Caco-2 (cell line): ENCODE measurements at regions not wholly inside any gene's neighbourhood (a gene's known extent, or its start where the extent isn't known, plus 50 kb on each side); places are given as distances from the start of the nearest gene placed in this dataset.

Source experiments
- BruUV-seq: library from RNA; stranded (reverse); fragments of 400-500 nt; replicated peaks from 2 replicates; lab custom pipeline; 2021; lab: Mats Ljungman, UMichigan
- CTCF ChIA-PET: fragments of 300-600 bp; sonication (Branson Sonifier 250); formaldehyde crosslinking; loops from one replicate; lab custom pipeline; 2022; ENCODE audit warnings: antibody characterized with exemption; lab: Charles Lee
- POLR2A ChIA-PET: fragments of 300-600 bp; sonication (Branson Sonifier 250); formaldehyde crosslinking; loops from one replicate; lab custom pipeline; 2022; ENCODE audit warnings: antibody characterized with exemption; lab: Charles Lee
- DNase-seq, 2 experiments: peaks; one replicate each; pipeline versions ENCODE4 v3.0.0 to v3.0.0-alpha.2; 2020 to 2022
- H3K27me3 ChIP-seq: replicated peaks from 2 replicates; pipeline ENCODE4 v1.6.0; 2011; ENCODE audit warnings: low read length; ENCODE audit not compliant: control insufficient read depth, insufficient read depth
- H3K36me3 ChIP-seq: 2 replicates; pipeline ENCODE4 v1.5.1; 2011; ENCODE audit warnings: low read length; ENCODE audit not compliant: control insufficient read depth, insufficient read depth
- H3K4me1 ChIP-seq: fragments of 250-450 bp; sonication (Bioruptor Pico); 2 replicates; pipeline ENCODE4 v1.5.1; 2020; ENCODE audit warnings: mild to moderate bottlenecking
- H3K4me3 ChIP-seq: 2 replicates; pipeline ENCODE4 v1.5.1; 2011; ENCODE audit warnings: low read depth, mild to moderate bottlenecking, control low read depth, low read length
- H3K9me3 ChIP-seq: fragments of 250-450 bp; sonication (Bioruptor Pico); 2 replicates; pipeline ENCODE4 v1.5.1; 2020; ENCODE audit warnings: mild to moderate bottlenecking, moderate library complexity
- H3K27ac Mint-ChIP-seq: one replicate; pipeline ENCODE4 v1.8.0; 2022; ENCODE audit warnings: mixed read lengths; ENCODE audit not compliant: unreplicated experiment
- H3K27me3 Mint-ChIP-seq: one replicate; pipeline ENCODE4 v1.8.0; 2022; ENCODE audit warnings: mixed read lengths; ENCODE audit not compliant: insufficient read depth, unreplicated experiment
- H3K36me3 Mint-ChIP-seq: one replicate; pipeline ENCODE4 v1.8.0; 2022; ENCODE audit warnings: mild to moderate bottlenecking, mixed read lengths; ENCODE audit not compliant: insufficient read depth, unreplicated experiment
- H3K4me1 Mint-ChIP-seq: one replicate; pipeline ENCODE4 v1.8.0; 2022; ENCODE audit warnings: low read depth, mixed read lengths; ENCODE audit not compliant: unreplicated experiment
- H3K4me3 Mint-ChIP-seq: one replicate; pipeline ENCODE4 v1.8.0; 2022; ENCODE audit warnings: mild to moderate bottlenecking, moderate library complexity, mixed read lengths; ENCODE audit not compliant: unreplicated experiment
- H3K9me3 Mint-ChIP-seq: one replicate; pipeline ENCODE4 v1.8.0; 2022; ENCODE audit warnings: mixed read lengths; ENCODE audit not compliant: unreplicated experiment
- CTCF ChIP-seq, 2 experiments: fragments of 200-600 bp in 1 of 2; IDR thresholded peaks; 1 replicate in 1 of 2; 2 replicates in 1 of 2; pipeline versions ENCODE4 v1.5.1 to v1.8.0; 2011 to 2022; ENCODE audit warnings: antibody characterized with exemption in 1 of 2, control low read depth in 1 of 2, inconsistent platforms in 1 of 2, low read depth in 1 of 2, low read length in 1 of 2, mild to moderate bottlenecking in 1 of 2, moderate library complexity in 1 of 2; ENCODE audit not compliant: insufficient read depth in 1 of 2, severe bottlenecking in 1 of 2, unreplicated experiment in 1 of 2
- intact Hi-C: fragments of 100-400 bp; cut with micrococcal nuclease; formaldehyde crosslinking; loops from one replicate; pipeline ENCODE4 v1.10.0; 2022; ENCODE audit not compliant: unreplicated experiment

GRCh38 chr5:67434466-67434865, 237.9 kb upstream of the CD180 start:
- peaks cover 10% of the 10 kb centered on the region for H3K9me3 Mint-ChIP-seq
- CTCF ChIA-PET = no interaction called here
- peaks cover 4% of the 10 kb centered on the region; the same call in 1 of the 2 replicates for H3K9me3 ChIP-seq

DNA sequence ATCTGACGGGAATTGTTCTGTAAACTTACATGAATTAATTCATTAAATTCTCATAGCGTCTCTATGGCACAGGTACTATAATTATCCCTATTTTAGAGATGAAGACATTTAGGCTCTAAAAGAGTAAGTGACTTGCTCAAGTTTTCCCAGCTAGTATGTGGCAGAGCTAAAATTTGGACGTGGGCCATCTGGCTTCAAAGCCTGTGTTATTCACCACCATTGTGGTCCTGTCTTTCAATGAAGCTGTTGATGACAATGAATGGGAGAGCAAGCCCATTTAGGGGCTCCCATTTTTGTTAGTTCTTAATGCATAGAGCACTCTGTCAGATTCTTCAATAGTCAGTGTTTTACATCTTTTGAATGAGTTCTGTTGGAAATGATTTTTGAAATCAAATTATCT, 236.0 kb upstream of the CD180 start:
- intact Hi-C loops = no loop called here
- peaks cover 4% of the 10 kb centered on the region; the same call in 1 of the 2 replicates for H3K9me3 ChIP-seq
- CTCF ChIA-PET = no interaction called here
- no TSS peak for BruUV-seq
- no peaks in the 10 kb centered on the region for H3K27me3 ChIP-seq
- POLR2A ChIA-PET = no interaction called here
- H3K27ac Mint-ChIP-seq = no peak overlapping the region
- no peak for TF ChIP-seq CTCF (IDR thresholded peaks at IDR 0.05; ENCODE audit: insufficient read depth in 1 of 2, low read depth in 1 of 2, low read length in 1 of 2, severe bottlenecking in 1 of 2, unreplicated experiment in 1 of 2)
- H3K4me1 Mint-ChIP-seq = peaks cover 5% of the 10 kb centered on the region
- H3K27me3 Mint-ChIP-seq = no peaks in the 10 kb centered on the region
- no peak overlapping the region for H3K4me3 Mint-ChIP-seq
- no peaks in the 10 kb centered on the region for H3K36me3 ChIP-seq
- DNase-seq = no peak
- no peaks in the 10 kb centered on the region for H3K4me1 ChIP-seq
- H3K9me3 Mint-ChIP-seq = peaks cover 10% of the 10 kb centered on the region
- no peak overlapping the region for H3K4me3 ChIP-seq
- H3K36me3 Mint-ChIP-seq = no peaks in the 10 kb centered on the region

More at GRCh38 chr5:67434466-67434865, 237.9 kb upstream of the CD180 start:
- Histone ChIP-seq H3K36me3 (no peaks in the 10 kb centered on the region), H3K27me3 (no peaks in the 10 kb centered on the region), H3K4me1 (no peaks in the 10 kb centered on the region), H3K4me3 (no peak overlapping the region)
- intact Hi-C loops = no loop called here
- DNase-seq = no peak
- H3K4me3 Mint-ChIP-seq = no peak overlapping the region
- peaks cover 6% of the 10 kb centered on the region for H3K4me1 Mint-ChIP-seq
- TF ChIP-seq CTCF (IDR thresholded peaks at IDR 0.05; ENCODE audit: insufficient read depth in 1 of 2, low read depth in 1 of 2, low read length in 1 of 2, severe bottlenecking in 1 of 2, unreplicated experiment in 1 of 2) = no peak
- H3K27ac Mint-ChIP-seq = no peak overlapping the region
- H3K36me3 Mint-ChIP-seq = no peaks in the 10 kb centered on the region
- H3K27me3 Mint-ChIP-seq = no peaks in the 10 kb centered on the region
- no TSS peak for BruUV-seq
- POLR2A ChIA-PET = no interaction called here

- no TSS peak for BruUV-seq
- H3K9me3 ChIP-seq = peaks cover 4% of the 10 kb centered on the region; the same call in 1 of the 2 replicates
- CTCF ChIA-PET = no interaction called here
- H3K27me3 ChIP-seq = no peaks in the 10 kb centered on the region
- POLR2A ChIA-PET = no interaction called here
- no peak for TF ChIP-seq CTCF (IDR thresholded peaks at IDR 0.05; ENCODE audit: insufficient read depth in 1 of 2, low read depth in 1 of 2, low read length in 1 of 2, severe bottlenecking in 1 of 2, unreplicated experiment in 1 of 2)
- Mint-ChIP-seq H3K4me3 (no peak overlapping the region), H3K4me1 (no peaks in the 10 kb centered on the region), H3K9me3 (peaks cover 10% of the 10 kb centered on the region), H3K36me3 (no peaks in the 10 kb centered on the region), H3K27me3 (no peaks in the 10 kb centered on the region), H3K27ac (no peak overlapping the region)
- H3K4me1 ChIP-seq = no peaks in the 10 kb centered on the region
- no peak for DNase-seq
- no peak overlapping the region for H3K4me3 ChIP-seq
- intact Hi-C loops = no loop called here
- no peaks in the 10 kb centered on the region for H3K36me3 ChIP-seq
Observed at GRCh38 chr5:67431191-67431590, 234.6 kb upstream of the CD180 start.
